ENCODE measurements at regions not wholly inside any gene's neighbourhood (a gene's known extent, or its start where the extent isn't known, plus 50 kb on each side); places are given as distances from the start of the nearest gene placed in this dataset.

DNA sequence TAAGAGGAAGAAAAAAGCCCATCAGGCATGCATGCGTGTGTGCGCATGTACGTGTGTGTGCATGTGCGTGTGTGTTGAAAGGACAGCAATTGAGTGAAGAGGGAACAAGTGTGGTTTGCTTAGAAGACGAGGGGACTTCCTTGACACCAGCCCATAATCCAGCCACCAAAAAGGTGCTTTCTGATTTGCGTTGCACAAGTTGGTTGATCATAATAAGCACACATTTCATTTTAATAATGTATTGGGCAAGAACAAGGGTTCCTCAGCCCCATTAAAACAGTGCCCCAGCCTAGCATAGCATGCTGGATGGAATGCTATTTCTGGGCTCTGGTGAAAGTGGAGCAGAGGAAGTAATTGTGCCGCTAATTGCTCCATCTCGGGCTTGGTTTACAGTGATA, 493.2 kb downstream of the MIAT start:
- TF ChIP-seq POLR2AphosphoS5 (IDR thresholded peaks at IDR 0.05) (no peak), POLR2A (IDR thresholded peaks at IDR 0.05) (no peak), EP300 (IDR thresholded peaks at IDR 0.05) (no peak)
- TF ChIP-seq, protein P1, sequence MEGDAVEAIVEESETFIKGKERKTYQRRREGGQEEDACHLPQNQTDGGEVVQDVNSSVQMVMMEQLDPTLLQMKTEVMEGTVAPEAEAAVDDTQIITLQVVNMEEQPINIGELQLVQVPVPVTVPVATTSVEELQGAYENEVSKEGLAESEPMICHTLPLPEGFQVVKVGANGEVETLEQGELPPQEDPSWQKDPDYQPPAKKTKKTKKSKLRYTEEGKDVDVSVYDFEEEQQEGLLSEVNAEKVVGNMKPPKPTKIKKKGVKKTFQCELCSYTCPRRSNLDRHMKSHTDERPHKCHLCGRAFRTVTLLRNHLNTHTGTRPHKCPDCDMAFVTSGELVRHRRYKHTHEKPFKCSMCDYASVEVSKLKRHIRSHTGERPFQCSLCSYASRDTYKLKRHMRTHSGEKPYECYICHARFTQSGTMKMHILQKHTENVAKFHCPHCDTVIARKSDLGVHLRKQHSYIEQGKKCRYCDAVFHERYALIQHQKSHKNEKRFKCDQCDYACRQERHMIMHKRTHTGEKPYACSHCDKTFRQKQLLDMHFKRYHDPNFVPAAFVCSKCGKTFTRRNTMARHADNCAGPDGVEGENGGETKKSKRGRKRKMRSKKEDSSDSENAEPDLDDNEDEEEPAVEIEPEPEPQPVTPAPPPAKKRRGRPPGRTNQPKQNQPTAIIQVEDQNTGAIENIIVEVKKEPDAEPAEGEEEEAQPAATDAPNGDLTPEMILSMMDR (IDR thresholded peaks at IDR 0.05), result no peak

Measured in stomach (tissue), 4 donors.